CD8-positive, alpha-beta memory T cell (primary cell): ENCODE measurements at regions not wholly inside any gene's neighbourhood (a gene's known extent, or its start where the extent isn't known, plus 50 kb on each side); places are given as distances from the start of the nearest gene placed in this dataset.
"Not testable (repeated sequence)": the region's sequence is repeated elsewhere in the genome, so short reads cannot be mapped to it uniquely, and the experiment has no call there.

Source experiments
- CTCF ChIA-PET: fragments of 350-600 bp; sonication (Branson Sonifier 250); formaldehyde crosslinking; loops from one replicate; lab custom pipeline; 2021; ENCODE audit warnings: antibody characterized with exemption; lab: Charles Lee
- POLR2A ChIA-PET: fragments of 350-600 bp; sonication (Branson Sonifier 250); formaldehyde crosslinking; loops from one replicate; lab custom pipeline; 2021; ENCODE audit warnings: antibody characterized with exemption; lab: Charles Lee
- DNase-seq, 5 donors: peaks; one replicate each; pipeline versions ENCODE4 v3.0.0 to v3.0.0-alpha.2; 2020 to 2022; ENCODE audit warnings: mixed read lengths in 1 of 5
- H3K27ac ChIP-seq: one replicate; pipeline ENCODE4 v1.7.0; 2013; ENCODE audit warnings: low read depth, mild to moderate bottlenecking, low read length, moderate library complexity
- H3K27me3 ChIP-seq: 2 replicates; pipeline ENCODE4 v1.7.0; 2013; ENCODE audit warnings: low read length, mild to moderate bottlenecking; ENCODE audit not compliant: insufficient read depth, poor library complexity, severe bottlenecking
- H3K36me3 ChIP-seq: 2 replicates; pipeline ENCODE4 v1.7.0; 2013; ENCODE audit warnings: mild to moderate bottlenecking, low read length, moderate library complexity; ENCODE audit not compliant: insufficient read depth
- H3K4me1 ChIP-seq: 2 replicates; pipeline ENCODE4 v1.7.0; 2013; ENCODE audit warnings: mild to moderate bottlenecking, low read length, moderate library complexity; ENCODE audit not compliant: insufficient read depth
- H3K4me3 ChIP-seq: 2 replicates; pipeline ENCODE4 v1.7.0; 2013; ENCODE audit warnings: mild to moderate bottlenecking, low read length
- H3K9me3 ChIP-seq: 2 replicates; pipeline ENCODE4 v1.7.0; 2013; ENCODE audit warnings: mild to moderate bottlenecking, low read length
- H3K27ac Mint-ChIP-seq, 8 donors: one replicate each; pipeline ENCODE4 v1.8.0; 2020 to 2021; ENCODE audit warnings: mixed read lengths in 8 of 8, mild to moderate bottlenecking in 6 of 8, inconsistent platforms in 3 of 8, moderate library complexity in 3 of 8
- H3K27me3 Mint-ChIP-seq, 2 donors: one replicate each; pipeline ENCODE4 v1.8.0; 2020 to 2021; ENCODE audit warnings: mixed read lengths in 2 of 2, mild to moderate bottlenecking in 1 of 2, moderate library complexity in 1 of 2
- H3K36me3 Mint-ChIP-seq, 3 donors: one replicate each; pipeline ENCODE4 v1.8.0; 2020 to 2021; ENCODE audit warnings: mixed read lengths in 3 of 3, inconsistent platforms in 1 of 3, mild to moderate bottlenecking in 1 of 3
- H3K4me1 Mint-ChIP-seq, 3 donors: one replicate each; pipeline ENCODE4 v1.8.0; 2020 to 2021; ENCODE audit warnings: mixed read lengths in 3 of 3, inconsistent platforms in 1 of 3, mild to moderate bottlenecking in 1 of 3
- H3K4me3 Mint-ChIP-seq, 7 donors: one replicate each; pipeline ENCODE4 v1.8.0; 2020 to 2021; ENCODE audit warnings: mixed read lengths in 7 of 7, mild to moderate bottlenecking in 6 of 7, moderate library complexity in 4 of 7, inconsistent platforms in 2 of 7
- H3K9me3 Mint-ChIP-seq, 5 donors: one replicate each; pipeline ENCODE4 v1.8.0; 2020 to 2022; ENCODE audit warnings: mixed read lengths in 5 of 5, mild to moderate bottlenecking in 3 of 5, moderate library complexity in 2 of 5, inconsistent platforms in 1 of 5

DNA sequence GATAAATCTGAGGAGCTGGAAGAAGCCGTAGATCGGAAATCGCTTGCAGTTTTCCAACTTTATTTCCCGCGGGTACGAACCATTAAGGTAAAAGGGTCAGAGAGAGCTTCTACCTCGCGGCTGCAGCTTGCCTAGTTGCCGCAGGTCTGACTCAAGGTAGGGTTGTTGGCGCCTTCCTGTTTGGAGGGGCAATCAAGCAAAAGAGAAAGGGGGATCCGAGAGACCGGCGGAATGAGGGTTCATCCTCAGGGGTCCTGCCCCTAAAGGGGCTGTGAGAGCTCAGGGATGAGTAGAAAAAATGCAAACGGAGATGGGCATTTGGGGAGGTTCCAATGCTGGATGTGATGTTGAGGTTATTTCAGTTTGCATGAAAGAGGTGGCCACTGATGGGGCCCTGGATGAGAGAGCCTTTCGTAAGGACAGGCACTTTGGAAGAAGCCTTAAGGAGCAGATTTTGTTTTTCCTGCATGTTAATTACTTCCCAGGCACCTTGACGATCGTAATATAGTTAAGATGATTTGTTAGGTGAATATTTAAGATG, 265.4 kb downstream of the CGGBP1 start:
- no peaks in the 10 kb centered on the region for H3K36me3 Mint-ChIP-seq
- ChIA-PET CTCF (no interaction called here), POLR2A (no interaction called here)
- peaks cover 43 to 84% of the 10 kb centered on the region in 2 donors for H3K27me3 Mint-ChIP-seq
- Histone ChIP-seq H3K27ac (peak overlapping the region; percentile 58), H3K27me3 (peaks cover 4% of the 10 kb centered on the region), H3K4me1 (no peaks in the 10 kb centered on the region), H3K4me3 (no peak overlapping the region), H3K36me3 (no peaks in the 10 kb centered on the region), H3K9me3 (no peaks in the 10 kb centered on the region)
- peaks cover 0 to 3% (median 0%) of the 10 kb centered on the region in 5 donors for H3K9me3 Mint-ChIP-seq
- H3K4me1 Mint-ChIP-seq: peaks cover 18 to 34% (median 28%) of the 10 kb centered on the region in 3 donors
- DNase-seq: no peak
- H3K4me3 Mint-ChIP-seq: peak overlapping the region in 6 of 7 donors; percentile 17 to 83 (median 32)
- no peak overlapping the region for H3K27ac Mint-ChIP-seq

GRCh38 chr3:87792534-87793336, 266.1 kb downstream of the CGGBP1 start, which contains the start of gene HTR1F:
TSS of gene HTR1F (plus strand) at chr3:87792706.
- Mint-ChIP-seq H3K4me3 (peak within 1 kb of the TSS in 6 of 7 donors; percentile 45 to 83 (median 66)), H3K36me3 (no peaks in the 10 kb centered on the region), H3K27me3 (peaks cover 44 to 82% of the 10 kb centered on the region in 2 donors), H3K9me3 (peaks cover 0 to 3% (median 0%) of the 10 kb centered on the region in 5 donors), H3K4me1 (peaks cover 18 to 34% (median 28%) of the 10 kb centered on the region in 3 donors), H3K27ac (no peak within 1 kb of the TSS)
- H3K4me1 ChIP-seq: no peaks in the 10 kb centered on the region
- POLR2A ChIA-PET: no interaction called here
- H3K9me3 ChIP-seq: no peaks in the 10 kb centered on the region
- H3K27ac ChIP-seq: peak within 1 kb of the TSS; percentile 58
- no peak for DNase-seq
- no peak within 1 kb of the TSS for H3K4me3 ChIP-seq
- H3K27me3 ChIP-seq: peaks cover 4% of the 10 kb centered on the region
- H3K36me3 ChIP-seq: no peaks in the 10 kb centered on the region
- CTCF ChIA-PET: no interaction called here

DNA sequence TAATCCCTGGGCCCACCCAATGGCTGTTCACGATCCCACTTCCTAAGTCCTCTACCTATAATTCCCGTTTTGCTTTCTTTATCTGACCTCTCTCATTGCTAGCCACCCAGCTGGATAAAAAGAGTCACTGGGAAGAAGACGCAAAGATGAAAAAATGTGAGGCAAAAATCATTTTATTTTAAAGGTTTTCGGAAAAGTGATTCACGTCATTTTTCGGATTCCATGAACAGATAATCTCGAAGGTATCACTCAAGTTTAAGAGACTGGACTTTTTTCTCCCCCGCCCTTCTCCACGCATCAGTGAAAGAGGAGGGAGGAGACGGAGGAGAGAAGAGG, 266.6 kb downstream of the CGGBP1 start:
- peak overlapping the region in 6 of 7 donors; percentile 45 to 69 (median 62) for H3K4me3 Mint-ChIP-seq

DNA sequence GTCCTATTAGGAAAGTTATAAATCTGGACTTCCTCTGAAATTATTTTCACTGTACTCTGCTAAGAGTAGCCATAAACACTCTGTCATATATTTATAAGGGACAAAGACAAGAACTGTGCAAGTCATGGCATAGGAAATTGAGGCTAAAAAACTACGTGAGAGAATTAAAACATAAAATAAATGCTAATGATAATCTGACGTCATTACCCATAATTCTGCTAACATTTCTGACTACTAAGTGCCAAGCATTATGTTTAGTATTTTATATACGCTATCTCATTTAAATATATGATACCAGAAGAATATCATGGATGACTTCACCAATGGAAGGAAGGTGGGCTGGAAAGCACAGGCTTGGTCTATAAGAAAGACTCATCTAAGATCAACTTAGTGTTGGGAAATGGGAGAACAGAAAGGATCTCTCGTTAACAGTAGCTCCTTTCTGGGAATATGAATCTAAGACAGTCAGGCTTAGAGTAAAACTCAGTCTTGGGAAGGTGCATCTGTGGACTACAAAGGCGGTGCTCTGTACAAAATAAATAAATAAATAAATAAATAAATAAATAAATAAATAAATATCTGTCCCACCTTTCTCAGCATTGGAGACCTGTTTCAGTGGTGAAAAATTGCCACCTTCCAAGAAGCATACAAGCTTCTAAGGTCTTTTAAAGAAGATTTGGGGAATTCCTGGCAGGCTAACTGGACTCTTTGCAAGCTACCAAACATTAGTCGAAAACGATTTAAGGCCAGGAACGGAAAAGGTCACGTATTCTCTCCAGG, 267.4 kb downstream of the CGGBP1 start:
- Histone ChIP-seq H3K4me3 (no peak overlapping the region), H3K36me3 (no peaks in the 10 kb centered on the region), H3K4me1 (no peaks in the 10 kb centered on the region), H3K9me3 (no peaks in the 10 kb centered on the region), H3K27ac (peak overlapping the region; percentile 44), H3K27me3 (peaks cover 4% of the 10 kb centered on the region)
- Mint-ChIP-seq H3K9me3 (peaks cover 0 to 3% (median 0%) of the 10 kb centered on the region in 5 donors), H3K4me3 (peak overlapping the region in 2 of 7 donors; percentile 46 to 64), H3K27me3 (peaks cover 42 to 70% of the 10 kb centered on the region in 2 donors), H3K36me3 (no peaks in the 10 kb centered on the region), H3K4me1 (peaks cover 15 to 27% (median 20%) of the 10 kb centered on the region in 3 donors), H3K27ac (no peak overlapping the region)
- no peak for DNase-seq
- ChIA-PET POLR2A (no interaction called here), CTCF (no interaction called here)

More for the DNA sequence above, 266.6 kb downstream of the CGGBP1 start:
- H3K9me3 ChIP-seq: no peaks in the 10 kb centered on the region
- no peaks in the 10 kb centered on the region for H3K36me3 ChIP-seq
- H3K4me3 ChIP-seq: no peak overlapping the region
- H3K27me3 ChIP-seq: peaks cover 4% of the 10 kb centered on the region
- CTCF ChIA-PET: no interaction called here
- H3K27ac Mint-ChIP-seq: no peak overlapping the region
- H3K27me3 Mint-ChIP-seq: peaks cover 42 to 76% of the 10 kb centered on the region in 2 donors
- no peak for DNase-seq
- H3K9me3 Mint-ChIP-seq: peaks cover 0 to 3% (median 0%) of the 10 kb centered on the region in 5 donors
- no peaks in the 10 kb centered on the region for H3K36me3 Mint-ChIP-seq
- POLR2A ChIA-PET: no interaction called here
- peaks cover 18 to 34% (median 27%) of the 10 kb centered on the region in 3 donors for H3K4me1 Mint-ChIP-seq
- peak overlapping the region; percentile 44 for H3K27ac ChIP-seq
- no peaks in the 10 kb centered on the region for H3K4me1 ChIP-seq

DNA sequence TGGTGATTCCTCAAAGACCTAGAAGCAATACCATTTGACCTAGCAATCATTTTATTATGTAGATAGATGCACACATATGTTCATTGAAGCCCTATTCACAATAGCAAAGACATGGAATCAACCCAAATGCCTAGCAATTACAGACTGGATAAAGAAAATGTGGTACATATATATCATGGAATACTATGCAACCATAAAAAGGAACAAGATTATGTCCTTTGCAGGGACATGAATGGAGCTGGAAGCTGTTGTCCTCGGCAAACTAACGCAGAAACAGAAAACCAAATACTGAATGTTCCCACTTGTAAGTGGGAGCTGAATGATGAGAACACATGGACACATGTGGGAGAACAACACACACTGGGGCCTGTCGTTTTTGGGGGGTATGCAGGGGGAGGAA, 269.8 kb downstream of the CGGBP1 start:
- H3K9me3 Mint-ChIP-seq, H3K36me3 Mint-ChIP-seq, DNase-seq, H3K4me3 Mint-ChIP-seq, H3K4me3 ChIP-seq, H3K27ac Mint-ChIP-seq, H3K9me3 ChIP-seq, H3K27ac ChIP-seq, H3K4me1 ChIP-seq, CTCF ChIA-PET, POLR2A ChIA-PET, H3K36me3 ChIP-seq, H3K27me3 ChIP-seq: not testable (repeated sequence)
- Mint-ChIP-seq H3K27me3 (peaks cover 33 to 51% of the 10 kb centered on the region in 2 donors), H3K4me1 (peaks cover 10 to 19% (median 14%) of the 10 kb centered on the region in 3 donors)

GRCh38 chr3:87788516-87788915, 270.3 kb downstream of the CGGBP1 start:
- Mint-ChIP-seq H3K4me1 (peaks cover 10 to 15% (median 13%) of the 10 kb centered on the region in 3 donors), H3K36me3 (no peaks in the 10 kb centered on the region), H3K27me3 (peaks cover 28 to 46% of the 10 kb centered on the region in 2 donors), H3K9me3 (peaks cover 0 to 3% (median 0%) of the 10 kb centered on the region in 5 donors), H3K4me3 (no peak overlapping the region), H3K27ac (no peak overlapping the region)
- Histone ChIP-seq H3K9me3 (no peaks in the 10 kb centered on the region), H3K36me3 (no peaks in the 10 kb centered on the region), H3K27me3 (peaks cover 4% of the 10 kb centered on the region), H3K4me1 (no peaks in the 10 kb centered on the region), H3K4me3 (no peak overlapping the region), H3K27ac (no peak overlapping the region)
- ChIA-PET CTCF (no interaction called here), POLR2A (no interaction called here)
- DNase-seq: no peak

GRCh38 chr3:87780811-87781210, 278.0 kb downstream of the CGGBP1 start:
- no peaks in the 10 kb centered on the region for H3K36me3 ChIP-seq
- DNase-seq: no peak
- no peaks in the 10 kb centered on the region for H3K27me3 ChIP-seq
- no peaks in the 10 kb centered on the region for H3K9me3 ChIP-seq
- ChIA-PET CTCF (no interaction called here), POLR2A (no interaction called here)
- H3K27me3 Mint-ChIP-seq: peaks cover 19 to 49% of the 10 kb centered on the region in 2 donors
- no peak overlapping the region for H3K4me3 Mint-ChIP-seq
- no peak overlapping the region for H3K27ac ChIP-seq
- H3K4me1 ChIP-seq: no peaks in the 10 kb centered on the region
- H3K9me3 Mint-ChIP-seq: peaks cover 0 to 13% (median 2%) of the 10 kb centered on the region in 5 donors
- no peak overlapping the region for H3K27ac Mint-ChIP-seq
- H3K4me1 Mint-ChIP-seq: no peaks in the 10 kb centered on the region
- no peak overlapping the region for H3K4me3 ChIP-seq
- H3K36me3 Mint-ChIP-seq: no peaks in the 10 kb centered on the region

DNA sequence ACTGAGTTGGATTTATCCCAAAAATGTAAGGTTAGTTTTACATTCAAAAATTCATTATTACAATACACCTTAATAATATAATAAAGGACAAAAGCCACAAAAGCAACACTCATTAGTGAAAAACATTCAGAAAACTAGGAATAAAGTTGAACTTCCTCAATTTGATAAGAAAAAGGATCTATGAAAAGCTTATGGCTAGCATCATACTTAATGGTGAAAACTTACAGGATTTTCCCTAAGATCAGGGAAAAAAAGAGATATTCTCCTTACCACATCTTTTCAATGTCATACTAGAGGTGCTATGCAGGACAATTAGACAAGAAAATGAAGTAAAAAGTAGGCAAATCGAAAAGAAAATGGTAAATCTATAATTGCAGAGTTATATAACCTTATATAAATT, 279.9 kb downstream of the CGGBP1 start:
- peaks cover 0 to 13% (median 3%) of the 10 kb centered on the region in 5 donors for H3K9me3 Mint-ChIP-seq
- H3K27ac ChIP-seq: no peak overlapping the region
- no peaks in the 10 kb centered on the region for H3K27me3 ChIP-seq
- ChIA-PET CTCF (no interaction called here), POLR2A (no interaction called here)
- H3K36me3 ChIP-seq: no peaks in the 10 kb centered on the region
- H3K9me3 ChIP-seq: no peaks in the 10 kb centered on the region
- no peak overlapping the region for H3K27ac Mint-ChIP-seq
- H3K4me3 ChIP-seq: no peak overlapping the region
- H3K4me3 Mint-ChIP-seq: no peak overlapping the region
- H3K27me3 Mint-ChIP-seq: peaks cover 19 to 63% of the 10 kb centered on the region in 2 donors
- H3K4me1 Mint-ChIP-seq: no peaks in the 10 kb centered on the region
- DNase-seq: no peak
- H3K36me3 Mint-ChIP-seq: no peaks in the 10 kb centered on the region
- no peaks in the 10 kb centered on the region for H3K4me1 ChIP-seq
